ENCODE measurements at regions not wholly inside any gene's neighbourhood (a gene's known extent, or its start where the extent isn't known, plus 50 kb on each side); places are given as distances from the start of the nearest gene placed in this dataset.

DNA sequence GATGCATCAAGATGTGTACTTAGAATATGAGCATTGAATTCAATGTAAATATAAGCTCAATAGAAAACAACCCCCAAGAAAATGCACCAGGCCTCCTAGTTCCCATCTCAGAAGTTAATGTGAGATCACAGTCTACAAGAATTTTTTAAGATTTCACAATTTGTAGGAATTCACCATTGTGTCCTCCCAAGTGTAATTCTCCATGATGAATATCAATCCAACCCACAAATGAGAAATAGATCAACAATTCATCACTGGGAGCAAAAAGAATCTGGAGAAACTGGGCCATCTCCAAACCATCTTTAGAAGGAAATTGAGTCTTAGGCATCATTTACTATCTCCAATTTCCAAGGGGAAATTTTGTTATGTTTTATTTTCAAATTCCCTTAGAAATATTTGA, 310.5 kb upstream of the GOT2 start:
- no peak for TF ChIP-seq CTCF (IDR thresholded peaks at IDR 0.05)
- no peak for TF ChIP-seq EP300 (IDR thresholded peaks at IDR 0.05; ENCODE audit: low read depth)
- TF ChIP-seq POLR2AphosphoS5 (IDR thresholded peaks at IDR 0.05) = no peak
- no peak for TF ChIP-seq POLR2A (IDR thresholded peaks at IDR 0.05)
- no peaks in the 10 kb centered on the region for H3K4me1 ChIP-seq
- H3K27ac ChIP-seq = no peak overlapping the region
- no peaks in the 10 kb centered on the region for H3K36me3 ChIP-seq
- no peaks in the 10 kb centered on the region for H3K27me3 ChIP-seq
- no peak overlapping the region for H3K4me3 ChIP-seq
- intact Hi-C loops (cut with DNase I; ENCODE audit: low total_unique reads) (no loop called here), in situ Hi-C loops (cut with MboI; ENCODE audit: low pct_ligation_motif_present in 1 of 4, low pct_unique_long_range_greater_than_20kb in 1 of 4, low sequenced_read_pairs in 3 of 4) (no loop called here)
- H3K9me3 ChIP-seq = no peaks in the 10 kb centered on the region
- no peak for DNase-seq

DNA sequence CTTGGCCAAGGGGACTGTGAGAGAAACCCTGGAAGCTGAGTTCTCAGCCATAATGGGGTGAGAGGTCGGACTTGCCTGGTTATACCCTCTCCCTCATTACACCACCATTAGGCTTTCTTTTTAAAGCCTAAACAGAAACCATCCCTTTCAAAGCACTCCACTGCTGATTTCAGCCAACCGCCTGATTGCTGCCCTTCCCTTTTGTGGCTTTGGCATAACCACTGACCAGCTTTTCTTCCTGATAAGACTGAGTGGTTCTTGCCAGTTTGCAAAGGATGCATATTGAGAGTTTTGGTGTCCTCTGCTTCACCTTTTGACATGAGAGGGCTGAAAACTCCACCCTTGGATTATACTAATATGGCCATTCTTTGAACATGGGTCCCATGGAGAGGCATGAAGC, 308.2 kb upstream of the GOT2 start:
- Histone ChIP-seq H3K27me3 (no peaks in the 10 kb centered on the region), H3K9me3 (no peaks in the 10 kb centered on the region), H3K27ac (no peak overlapping the region), H3K36me3 (no peaks in the 10 kb centered on the region), H3K4me1 (no peaks in the 10 kb centered on the region), H3K4me3 (no peak overlapping the region)
- in situ Hi-C loops (cut with MboI; ENCODE audit: low pct_ligation_motif_present in 1 of 4, low pct_unique_long_range_greater_than_20kb in 1 of 4, low sequenced_read_pairs in 3 of 4) (no loop called here), intact Hi-C loops (cut with DNase I; ENCODE audit: low total_unique reads) (no loop called here)
- 69% methylated on average over 2 of the region's 2 CpGs; no CpG with 5 or more reads in 1 of the 2 donors for WGBS, 2 donors (ENCODE audit: low coverage in 1 of 2)
- TF ChIP-seq EP300 (IDR thresholded peaks at IDR 0.05; ENCODE audit: low read depth) (no peak), POLR2A (IDR thresholded peaks at IDR 0.05) (no peak), POLR2AphosphoS5 (IDR thresholded peaks at IDR 0.05) (no peak), CTCF (IDR thresholded peaks at IDR 0.05) (no peak)
- no peak for DNase-seq

DNA sequence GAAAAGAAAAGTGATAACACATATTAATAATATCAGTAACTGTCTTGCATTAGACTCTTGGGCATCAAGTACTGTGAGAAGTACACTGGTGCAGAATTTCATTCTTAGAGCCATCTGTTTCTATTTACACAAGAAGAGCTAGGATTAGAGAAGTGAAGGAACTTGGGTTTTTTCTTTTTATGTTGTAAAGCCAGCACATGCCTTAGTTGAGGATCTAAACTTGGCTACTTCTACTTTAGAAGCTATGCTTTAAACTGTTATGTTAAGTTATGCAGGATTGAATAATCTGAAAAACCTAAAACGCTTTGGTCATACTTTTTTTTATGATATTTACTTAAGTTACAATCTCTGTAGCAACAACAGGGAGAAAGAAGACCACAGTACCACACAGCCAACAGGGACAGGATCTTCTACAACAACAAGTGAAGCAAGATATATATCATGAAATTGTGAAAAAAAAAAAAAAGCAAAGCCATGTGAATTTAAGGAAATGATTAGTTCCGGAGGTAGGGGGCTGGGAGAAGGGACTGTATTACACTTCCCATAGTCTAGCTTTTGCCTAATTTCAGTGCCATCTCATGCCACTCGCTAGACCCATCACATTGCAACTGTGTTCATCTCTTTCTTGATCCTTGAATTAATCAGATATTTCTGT, 305.1 kb upstream of the GOT2 start:
- in situ Hi-C loops (cut with MboI; ENCODE audit: low pct_ligation_motif_present in 1 of 4, low pct_unique_long_range_greater_than_20kb in 1 of 4, low sequenced_read_pairs in 3 of 4) (no loop called here), intact Hi-C loops (cut with DNase I; ENCODE audit: low total_unique reads) (no loop called here)
- H3K36me3 ChIP-seq = no peaks in the 10 kb centered on the region
- no peak overlapping the region for H3K4me3 ChIP-seq
- peaks cover 0 to 2% of the 10 kb centered on the region in 2 donors for H3K9me3 ChIP-seq
- TF ChIP-seq POLR2AphosphoS5 (IDR thresholded peaks at IDR 0.05) = no peak
- no peak for TF ChIP-seq POLR2A (IDR thresholded peaks at IDR 0.05)
- TF ChIP-seq CTCF (IDR thresholded peaks at IDR 0.05) = no peak
- TF ChIP-seq EP300 (IDR thresholded peaks at IDR 0.05; ENCODE audit: low read depth) = no peak
- no peak overlapping the region for H3K27ac ChIP-seq
- WGBS, 2 donors (ENCODE audit: low coverage in 1 of 2) = 33 to 57% methylated on average over 3 of the region's 3 CpGs
- H3K4me1 ChIP-seq = no peaks in the 10 kb centered on the region
- DNase-seq = no peak
- H3K27me3 ChIP-seq = no peaks in the 10 kb centered on the region

DNA sequence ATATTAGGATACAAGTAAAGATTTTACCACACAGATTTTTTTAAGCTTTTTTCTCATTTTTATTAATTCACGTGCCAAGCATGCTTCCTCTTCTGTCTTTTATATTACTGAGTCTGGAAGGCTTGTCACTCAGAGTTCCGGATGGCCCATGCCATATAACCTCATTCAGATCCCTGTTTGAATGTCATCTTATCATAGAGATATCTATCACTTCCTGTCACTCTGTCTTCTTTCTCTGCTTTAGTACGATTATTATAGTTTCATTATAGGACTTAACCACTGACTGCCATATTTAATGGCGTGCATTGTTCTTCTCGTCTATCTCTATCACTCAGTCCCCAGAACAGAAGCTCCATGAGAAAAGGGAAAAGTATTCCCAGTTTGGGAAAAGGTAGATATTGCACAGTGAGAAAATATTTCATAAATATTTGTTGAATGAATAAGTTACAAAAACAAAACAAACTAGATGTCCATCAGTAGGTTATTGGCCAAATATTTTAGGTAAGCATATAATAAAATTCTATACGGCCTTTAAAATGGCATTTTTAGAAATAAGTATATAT, 296.9 kb upstream of the GOT2 start:
- intact Hi-C loops (cut with DNase I; ENCODE audit: low total_unique reads) = no loop called here
- Histone ChIP-seq H3K36me3 (no peaks in the 10 kb centered on the region), H3K9me3 (peaks cover 0 to 2% of the 10 kb centered on the region in 2 donors), H3K4me3 (no peak overlapping the region), H3K27ac (no peak overlapping the region), H3K27me3 (no peaks in the 10 kb centered on the region), H3K4me1 (no peaks in the 10 kb centered on the region)
- DNase-seq = no peak
- TF ChIP-seq POLR2AphosphoS5 (IDR thresholded peaks at IDR 0.05) (no peak), CTCF (IDR thresholded peaks at IDR 0.05) (no peak), EP300 (IDR thresholded peaks at IDR 0.05; ENCODE audit: low read depth) (no peak), POLR2A (IDR thresholded peaks at IDR 0.05) (no peak)
- WGBS, 2 donors (ENCODE audit: low coverage in 1 of 2) = 81 to 85% methylated on average over 6 of the region's 6 CpGs
- in situ Hi-C loops (cut with MboI; ENCODE audit: low pct_ligation_motif_present in 1 of 4, low pct_unique_long_range_greater_than_20kb in 1 of 4, low sequenced_read_pairs in 3 of 4) = no loop called here
